ES-I3 (cell line): ENCODE measurements at regions not wholly inside any gene's neighbourhood (a gene's known extent, or its start where the extent isn't known, plus 50 kb on each side); places are given as distances from the start of the nearest gene placed in this dataset.

Experiments used
- H3K36me3 ChIP-seq: 2 replicates; pipeline ENCODE4 v1.6.1; 2013; ENCODE audit warnings: mild to moderate bottlenecking, low read length, control low read depth, moderate library complexity; ENCODE audit not compliant: insufficient read depth
- H3K4me1 ChIP-seq: 2 replicates; pipeline ENCODE4 v1.6.1; 2013; ENCODE audit warnings: mild to moderate bottlenecking, control low read depth, low read length; ENCODE audit not compliant: insufficient read depth
- H3K9ac ChIP-seq: 2 replicates; pipeline ENCODE4 v1.6.1; 2013; ENCODE audit warnings: low read depth, mild to moderate bottlenecking, low read length, moderate library complexity
- H3K9me3 ChIP-seq: 2 replicates; pipeline ENCODE4 v1.6.1; 2013; ENCODE audit warnings: mild to moderate bottlenecking, low read length, moderate library complexity; ENCODE audit not compliant: control insufficient read depth, insufficient read depth

- H3K9me3 ChIP-seq, result no peaks in the 10 kb centered on the region
- H3K9ac ChIP-seq, result no peak overlapping the region
- H3K36me3 ChIP-seq, result no peaks in the 10 kb centered on the region; the same call in 1 of the 2 replicates
- no peaks in the 10 kb centered on the region for H3K4me1 ChIP-seq
Observed at GRCh38 chr3:124206225-124207055, 214.5 kb upstream of the ROPN1 start.

- Histone ChIP-seq H3K9me3 (no peaks in the 10 kb centered on the region), H3K4me1 (no peaks in the 10 kb centered on the region), H3K36me3 (no peaks in the 10 kb centered on the region; the same call in 1 of the 2 replicates), H3K9ac (no peak overlapping the region)
Observed at GRCh38 chr3:124207077-124207476, 215.2 kb upstream of the ROPN1 start.

GRCh38 chr3:124207873-124208485 lies 216.1 kb upstream of the ROPN1 start:
- Histone ChIP-seq H3K9me3 (no peaks in the 10 kb centered on the region), H3K36me3 (no peaks in the 10 kb centered on the region; the same call in 1 of the 2 replicates), H3K9ac (no peak overlapping the region), H3K4me1 (no peaks in the 10 kb centered on the region)

GRCh38 chr3:124209426-124209825 lies 217.5 kb upstream of the ROPN1 start:
- H3K4me1 ChIP-seq, result no peaks in the 10 kb centered on the region
- H3K9me3 ChIP-seq, result no peaks in the 10 kb centered on the region
- no peaks in the 10 kb centered on the region; the same call in 1 of the 2 replicates for H3K36me3 ChIP-seq
- H3K9ac ChIP-seq, result no peak overlapping the region

GRCh38 chr3:124210899-124211298 lies 219.0 kb upstream of the ROPN1 start:
- H3K9me3 ChIP-seq, result no peaks in the 10 kb centered on the region
- no peaks in the 10 kb centered on the region for H3K4me1 ChIP-seq
- no peak overlapping the region for H3K9ac ChIP-seq
- H3K36me3 ChIP-seq, result no peaks in the 10 kb centered on the region; the same call in 1 of the 2 replicates

GRCh38 chr3:124213641-124214040 lies 221.7 kb upstream of the ROPN1 start:
- Histone ChIP-seq H3K9me3 (no peaks in the 10 kb centered on the region), H3K9ac (no peak overlapping the region), H3K36me3 (no peaks in the 10 kb centered on the region; the same call in 1 of the 2 replicates), H3K4me1 (no peaks in the 10 kb centered on the region)

GRCh38 chr3:124217542-124217941 lies 225.6 kb upstream of the ROPN1 start:
- H3K4me1 ChIP-seq, result no peaks in the 10 kb centered on the region
- no peak overlapping the region for H3K9ac ChIP-seq
- no peaks in the 10 kb centered on the region for H3K9me3 ChIP-seq
- H3K36me3 ChIP-seq, result no peaks in the 10 kb centered on the region

- H3K36me3 ChIP-seq, result no peaks in the 10 kb centered on the region
- no peaks in the 10 kb centered on the region for H3K9me3 ChIP-seq
- H3K4me1 ChIP-seq, result no peaks in the 10 kb centered on the region
- no peak overlapping the region for H3K9ac ChIP-seq
Observed at GRCh38 chr3:124221422-124221821, 229.5 kb upstream of the ROPN1 start.

GRCh38 chr3:124223853-124224252 lies 231.9 kb upstream of the ROPN1 start:
- H3K36me3 ChIP-seq, result no peaks in the 10 kb centered on the region
- no peaks in the 10 kb centered on the region; the same call in 1 of the 2 replicates for H3K9me3 ChIP-seq
- no peaks in the 10 kb centered on the region for H3K4me1 ChIP-seq
- no peak overlapping the region for H3K9ac ChIP-seq

- Histone ChIP-seq H3K36me3 (no peaks in the 10 kb centered on the region), H3K4me1 (peaks cover 5% of the 10 kb centered on the region; the same call in 1 of the 2 replicates), H3K9me3 (no peaks in the 10 kb centered on the region; the same call in 1 of the 2 replicates), H3K9ac (no peak overlapping the region)
Observed at GRCh38 chr3:124227150-124227630, 235.3 kb upstream of the ROPN1 start.

- H3K9me3 ChIP-seq, result no peaks in the 10 kb centered on the region; the same call in 1 of the 2 replicates
- no peak overlapping the region for H3K9ac ChIP-seq
- H3K4me1 ChIP-seq, result peaks cover 5% of the 10 kb centered on the region; the same call in 1 of the 2 replicates
- H3K36me3 ChIP-seq, result no peaks in the 10 kb centered on the region
Observed at GRCh38 chr3:124229420-124229819, 237.5 kb upstream of the ROPN1 start.

- peaks cover 5% of the 10 kb centered on the region; the same call in 1 of the 2 replicates for H3K4me1 ChIP-seq
- H3K9me3 ChIP-seq, result no peaks in the 10 kb centered on the region; the same call in 1 of the 2 replicates
- H3K36me3 ChIP-seq, result no peaks in the 10 kb centered on the region
- H3K9ac ChIP-seq, result no peak overlapping the region
Observed at GRCh38 chr3:124229836-124230235, 237.9 kb upstream of the ROPN1 start.

GRCh38 chr3:124230432-124230831 lies 238.5 kb upstream of the ROPN1 start:
- Histone ChIP-seq H3K4me1 (peaks cover 5% of the 10 kb centered on the region; the same call in 1 of the 2 replicates), H3K36me3 (no peaks in the 10 kb centered on the region), H3K9me3 (no peaks in the 10 kb centered on the region; the same call in 1 of the 2 replicates), H3K9ac (no peak overlapping the region)

- Histone ChIP-seq H3K4me1 (peaks cover 5% of the 10 kb centered on the region; the same call in 1 of the 2 replicates), H3K9me3 (no peaks in the 10 kb centered on the region; the same call in 1 of the 2 replicates), H3K36me3 (no peaks in the 10 kb centered on the region), H3K9ac (no peak overlapping the region)
Observed at GRCh38 chr3:124230998-124231397, 239.1 kb upstream of the ROPN1 start.
